ENCODE measurements at regions not wholly inside any gene's neighbourhood (a gene's known extent, or its start where the extent isn't known, plus 50 kb on each side); places are given as distances from the start of the nearest gene placed in this dataset.

GRCh38 chr1:69175053-69175452 lies 392.7 kb upstream of the LRRC7 start:
- H3K36me3 ChIP-seq (ENCODE audit: control insufficient read depth, insufficient read depth, low read length) = no peaks in the 10 kb centered on the region
- Mint-ChIP-seq H3K4me3 (ENCODE audit: unreplicated experiment) (no peak overlapping the region), H3K4me1 (ENCODE audit: low read depth, unreplicated experiment) (no peaks in the 10 kb centered on the region), H3K36me3 (ENCODE audit: insufficient read depth, unreplicated experiment) (no peaks in the 10 kb centered on the region), H3K9me3 (ENCODE audit: unreplicated experiment) (no peaks in the 10 kb centered on the region), H3K27ac (ENCODE audit: unreplicated experiment) (no peak overlapping the region), H3K27me3 (ENCODE audit: insufficient read depth, unreplicated experiment) (no peaks in the 10 kb centered on the region)
- TF ChIP-seq CTCF (IDR thresholded peaks at IDR 0.05; ENCODE audit: insufficient read depth in 1 of 2, low read depth in 1 of 2, low read length in 1 of 2, severe bottlenecking in 1 of 2, unreplicated experiment in 1 of 2) = no peak
- ChIA-PET POLR2A (no interaction called here), CTCF (no interaction called here)
- H3K4me3 ChIP-seq (ENCODE audit: low read depth, low read length) = no peak overlapping the region
- intact Hi-C loops (cut with micrococcal nuclease; ENCODE audit: unreplicated experiment) = no loop called here
- H3K9me3 ChIP-seq = no peaks in the 10 kb centered on the region
- H3K27me3 ChIP-seq (replicated peaks; ENCODE audit: control insufficient read depth, insufficient read depth, low read length) = no peaks in the 10 kb centered on the region
- H3K4me1 ChIP-seq = no peaks in the 10 kb centered on the region
- no TSS peak for BruUV-seq (replicated peaks)
- DNase-seq = no peak

GRCh38 chr1:69180358-69180757 lies 387.4 kb upstream of the LRRC7 start:
- no peak for TF ChIP-seq CTCF (IDR thresholded peaks at IDR 0.05; ENCODE audit: insufficient read depth in 1 of 2, low read depth in 1 of 2, low read length in 1 of 2, severe bottlenecking in 1 of 2, unreplicated experiment in 1 of 2)
- no peak for DNase-seq

DNA sequence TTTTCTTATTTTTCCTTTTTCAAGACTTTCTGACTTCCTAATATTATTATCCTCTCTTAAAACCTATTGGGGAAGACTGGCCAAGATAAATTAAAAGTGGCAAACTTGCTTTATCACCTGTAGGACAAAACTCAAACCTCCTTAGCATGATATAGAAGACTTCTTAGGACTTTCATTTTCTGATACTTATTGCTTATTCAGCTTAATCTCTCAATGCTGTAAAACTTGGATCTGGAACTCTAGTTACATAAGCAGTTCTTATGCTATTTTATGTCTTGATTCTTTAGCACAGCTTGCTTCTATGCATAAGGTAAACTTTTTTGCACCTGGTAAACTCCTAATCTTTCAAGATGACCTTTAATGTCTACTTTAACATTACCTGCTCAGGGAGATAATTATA lies 382.3 kb upstream of the LRRC7 start:
- no peak for DNase-seq
- intact Hi-C loops (cut with micrococcal nuclease; ENCODE audit: unreplicated experiment) = no loop called here
- TF ChIP-seq CTCF (IDR thresholded peaks at IDR 0.05; ENCODE audit: insufficient read depth in 1 of 2, low read depth in 1 of 2, low read length in 1 of 2, severe bottlenecking in 1 of 2, unreplicated experiment in 1 of 2) = no peak
- H3K4me1 ChIP-seq = no peaks in the 10 kb centered on the region
- H3K36me3 ChIP-seq (ENCODE audit: control insufficient read depth, insufficient read depth, low read length) = no peaks in the 10 kb centered on the region
- Mint-ChIP-seq H3K27ac (ENCODE audit: unreplicated experiment) (no peak overlapping the region), H3K4me3 (ENCODE audit: unreplicated experiment) (no peak overlapping the region), H3K9me3 (ENCODE audit: unreplicated experiment) (no peaks in the 10 kb centered on the region), H3K36me3 (ENCODE audit: insufficient read depth, unreplicated experiment) (no peaks in the 10 kb centered on the region), H3K4me1 (ENCODE audit: low read depth, unreplicated experiment) (no peaks in the 10 kb centered on the region), H3K27me3 (ENCODE audit: insufficient read depth, unreplicated experiment) (no peaks in the 10 kb centered on the region)
- POLR2A ChIA-PET = no interaction called here
- H3K27me3 ChIP-seq (replicated peaks; ENCODE audit: control insufficient read depth, insufficient read depth, low read length) = no peaks in the 10 kb centered on the region
- H3K4me3 ChIP-seq (ENCODE audit: low read depth, low read length) = no peak overlapping the region
- CTCF ChIA-PET = no interaction called here
- H3K9me3 ChIP-seq = no peaks in the 10 kb centered on the region
- BruUV-seq (replicated peaks) = no TSS peak

More at GRCh38 chr1:69180358-69180757, 387.4 kb upstream of the LRRC7 start:
- H3K9me3 ChIP-seq = no peaks in the 10 kb centered on the region
- no peaks in the 10 kb centered on the region for H3K27me3 ChIP-seq (replicated peaks; ENCODE audit: control insufficient read depth, insufficient read depth, low read length)
- CTCF ChIA-PET = no interaction called here
- Mint-ChIP-seq H3K4me1 (ENCODE audit: low read depth, unreplicated experiment) (no peaks in the 10 kb centered on the region), H3K9me3 (ENCODE audit: unreplicated experiment) (no peaks in the 10 kb centered on the region), H3K27me3 (ENCODE audit: insufficient read depth, unreplicated experiment) (no peaks in the 10 kb centered on the region), H3K4me3 (ENCODE audit: unreplicated experiment) (no peak overlapping the region), H3K27ac (ENCODE audit: unreplicated experiment) (no peak overlapping the region), H3K36me3 (ENCODE audit: insufficient read depth, unreplicated experiment) (no peaks in the 10 kb centered on the region)
- POLR2A ChIA-PET = no interaction called here
- no peak overlapping the region for H3K4me3 ChIP-seq (ENCODE audit: low read depth, low read length)
- no peaks in the 10 kb centered on the region for H3K4me1 ChIP-seq
- intact Hi-C loops (cut with micrococcal nuclease; ENCODE audit: unreplicated experiment) = no loop called here
- BruUV-seq (replicated peaks) = no TSS peak
- H3K36me3 ChIP-seq (ENCODE audit: control insufficient read depth, insufficient read depth, low read length) = no peaks in the 10 kb centered on the region
